ENCODE measurements at regions not wholly inside any gene's neighbourhood (a gene's known extent, or its start where the extent isn't known, plus 50 kb on each side); places are given as distances from the start of the nearest gene placed in this dataset.

- no peak overlapping the region for H3T11ph ChIP-seq (ENCODE audit: low read length)
- no peak for TF ChIP-seq CTCF (conservative IDR thresholded peaks at IDR 0.05)
- no peak overlapping the region for H2BK15ac ChIP-seq (ENCODE audit: low read depth, low read length)
- H4K5ac ChIP-seq (ENCODE audit: insufficient read length, low read depth, low read length), result no peak overlapping the region
- no peak overlapping the region for H3K27ac ChIP-seq (ENCODE audit: insufficient read length, low read depth, low read length)
- H3K79me1 ChIP-seq (ENCODE audit: insufficient read depth, low read depth, low read length, poor library complexity, severe bottlenecking), result no peaks in the 10 kb centered on the region
- no CpG with 5 or more reads among the region's 7 CpGs for WGBS (ENCODE audit: extremely low coverage, insufficient read length, low lambda C conversion rate)
- H3K9ac ChIP-seq (ENCODE audit: extremely low read depth, insufficient read length, low read length), result no peak overlapping the region
- no peak overlapping the region for H2BK12ac ChIP-seq (ENCODE audit: insufficient read length, low read depth, low read length)
- no peak overlapping the region for H3K4me2 ChIP-seq (ENCODE audit: insufficient read depth, insufficient read length, low read length)
- H3K27me3 ChIP-seq (ENCODE audit: insufficient read depth, low read length), result no peaks in the 10 kb centered on the region
- no peak overlapping the region for H2BK5ac ChIP-seq (ENCODE audit: insufficient read length, low read length)
- H3K36me3 Mint-ChIP-seq (ENCODE audit: insufficient read depth in 1 of 3, low read depth in 3 of 3), result peaks cover 0 to 5% (median 2%) of the 10 kb centered on the region in 3 experiments; a peak in 5 of 7 replicates
- no peaks in the 10 kb centered on the region for H3K23me2 ChIP-seq (ENCODE audit: insufficient read length, low read depth, low read length, poor library complexity, severe bottlenecking)
- no peak overlapping the region for H3K27ac Mint-ChIP-seq
- no peak overlapping the region for H2BK20ac ChIP-seq (ENCODE audit: low read depth, low read length, poor library complexity, severe bottlenecking)
- H3K56ac ChIP-seq (ENCODE audit: insufficient read length, low read depth, low read length), result no peak overlapping the region
- H3K14ac ChIP-seq (ENCODE audit: insufficient read depth, low read length), result no peak overlapping the region
- H3K4me1 ChIP-seq (ENCODE audit: insufficient read depth, low read length), result peaks cover 3% of the 10 kb centered on the region; the same call in 1 of the 2 replicates
- no peak overlapping the region for H2AFZ ChIP-seq (ENCODE audit: low read length)
- H3K4ac ChIP-seq (ENCODE audit: low read depth, low read length), result no peak overlapping the region
- H4K20me1 ChIP-seq (ENCODE audit: control insufficient read depth, insufficient read depth, insufficient read length), result no peaks in the 10 kb centered on the region
- H3K18ac ChIP-seq (ENCODE audit: insufficient read length, low read depth, low read length), result no peak overlapping the region
- DNase-seq, result no peak
- no peaks in the 10 kb centered on the region for H3K79me2 ChIP-seq (ENCODE audit: insufficient read depth, low read length)
- peaks cover 0 to 6% of the 10 kb centered on the region in 2 experiments; a peak in 1 of 4 replicates for H3K4me1 Mint-ChIP-seq
- H4K8ac ChIP-seq (replicated peaks; ENCODE audit: insufficient read length, low read depth, low read length), result no peak overlapping the region
- no peak overlapping the region for H3K4me3 Mint-ChIP-seq
- peaks cover 4 to 5% of the 10 kb centered on the region in 2 experiments for H3K9me3 Mint-ChIP-seq
- no peak overlapping the region for H2AK5ac ChIP-seq (ENCODE audit: insufficient read length, low read length)
- H3K9me3 ChIP-seq (ENCODE audit: control insufficient read depth, low read depth, low read length), result no peaks in the 10 kb centered on the region
- H3K23ac ChIP-seq (ENCODE audit: insufficient read length, low read depth, low read length), result no peak overlapping the region
- no peaks in the 10 kb centered on the region for H3K27me3 Mint-ChIP-seq (ENCODE audit: low read depth)
- H4K91ac ChIP-seq (ENCODE audit: insufficient read length, low read depth, low read length), result no peak overlapping the region
- H2BK120ac ChIP-seq (ENCODE audit: low read depth, low read length, poor library complexity, severe bottlenecking), result no peak overlapping the region
These were observed 181.3 kb downstream of the RMST start for GRCh38 chr12:97643924-97644323.

All from H9 (cell line).